H1 (cell line): ENCODE measurements at regions not wholly inside any gene's neighbourhood (a gene's known extent, or its start where the extent isn't known, plus 50 kb on each side); places are given as distances from the start of the nearest gene placed in this dataset.

Experiments
- CHD7 ChIP-seq: fragments of 300-600 bp; sonication (generic); IDR thresholded peaks from 2 replicates; pipeline ENCODE4 v1.7.1; 2012; ENCODE audit warnings: low read length, moderate library complexity, mild to moderate bottlenecking, inconsistent platforms; ENCODE audit not compliant: insufficient replicate concordance
- RAD21 ChIP-seq, 2 experiments: IDR thresholded peaks in 1 of 2; conservative IDR thresholded peaks in 1 of 2; 2 replicates each; pipeline ENCODE4 v1.6.1; 2011; ENCODE audit warnings: low read depth in 2 of 2, low read length in 2 of 2, improper control_type of control experiment in 1 of 2, inconsistent platforms in 1 of 2, mild to moderate bottlenecking in 1 of 2, moderate library complexity in 1 of 2
- ZNF274 ChIP-seq: IDR thresholded peaks from 2 replicates; pipeline ENCODE4 v1.7.0; 2012; ENCODE audit warnings: low read length, borderline replicate concordance; ENCODE audit errors: extremely low read depth

DNA sequence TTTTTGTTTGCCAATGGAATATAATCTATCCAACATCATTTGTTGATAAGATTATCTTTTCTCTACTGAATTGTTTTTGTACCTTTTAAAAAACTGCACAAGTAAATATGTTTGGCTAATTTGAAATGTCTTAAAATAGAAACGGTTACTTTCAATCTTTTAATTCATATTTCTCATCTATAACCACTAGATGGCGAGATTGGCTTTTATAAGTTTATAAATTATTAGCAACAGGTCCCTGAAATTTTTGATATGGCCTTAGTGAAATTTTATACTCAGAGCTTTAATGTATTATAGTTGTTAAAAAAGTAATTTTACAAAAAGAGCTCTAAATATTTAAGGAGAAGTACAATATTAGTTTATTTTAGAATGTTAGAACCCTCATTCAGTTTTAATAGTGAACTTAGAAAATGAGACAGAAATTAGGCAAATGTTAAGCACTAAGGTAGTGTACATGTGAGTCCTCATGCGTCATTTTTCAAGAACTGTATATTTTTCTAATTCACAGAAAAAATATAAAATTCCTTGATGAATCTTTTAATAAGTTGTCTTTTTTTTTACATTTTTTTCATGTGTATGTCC is 592.5 kb downstream of the ARL4A start (continued):
- TF ChIP-seq CHD7 (peak; percentile 20), ZNF274 (no peak), RAD21 (IDR thresholded peaks at IDR 0.05 in 1 of 2, conservative IDR thresholded peaks at IDR 0.05 in 1 of 2; ENCODE audit: low read depth in 2 of 2, low read length in 2 of 2) (peak in 1 of 2 experiments; percentile 30)
